HepG2 (cell line): ENCODE measurements at regions not wholly inside any gene's neighbourhood (a gene's known extent, or its start where the extent isn't known, plus 50 kb on each side); places are given as distances from the start of the nearest gene placed in this dataset.

ENCODE experiments used
- ATAC-seq: fragments of 200-7000 bp; cut with Tn5 transposase; 3 replicates; pipeline ENCODE4 v1.9.1; 2020; ENCODE audit warnings: mild to moderate bottlenecking, moderate library complexity
- BruUV-seq: library from RNA; stranded (reverse); fragments of 400-500 nt; replicated peaks from 2 replicates; lab custom pipeline; 2021; lab: Mats Ljungman, UMichigan
- CTCF ChIA-PET: fragments of 300-600 bp; formaldehyde crosslinking; extraction: SDS; loops from one replicate; lab custom pipeline; 2021; ENCODE audit warnings: low total read pairs, inconsistent platforms, low intra/inter-chr PET ratio; lab: Yijun Ruan, JAX
- POLR2A ChIA-PET: fragments of 350-600 bp; sonication (Branson Sonifier 250); formaldehyde crosslinking; loops from one replicate; lab custom pipeline; 2020; ENCODE audit warnings: antibody characterized with exemption, inconsistent platforms; lab: Yijun Ruan, JAX
- DNase-seq: peaks from one replicate; pipeline ENCODE4 v3.0.0-alpha.2; 2015; ENCODE audit warnings: low spot score
- FAIRE-seq: peaks from 3 replicates; lab custom pipeline; 2011; peaks lifted over from hg19 to GRCh38; lab: Jason Lieb, UNC
- H2AFZ ChIP-seq: one replicate; pipeline ENCODE4 v1.6.1; 2011; ENCODE audit warnings: low read length, inconsistent platforms
- H3K27ac ChIP-seq: fragments of 300-600 bp; 3 replicates; pipeline ENCODE4 v1.8.0; 2011; ENCODE audit warnings: mixed run types, mild to moderate bottlenecking, mixed read lengths, low read length, inconsistent platforms; ENCODE audit not compliant: insufficient read depth; ENCODE audit errors: extremely low read length
- H3K27me3 ChIP-seq, 2 experiments: fragments of 200-600 bp in 1 of 2; 2 replicates in 1 of 2; 3 replicates in 1 of 2; pipeline versions ENCODE4 v1.6.0 to v1.8.0; 2011; ENCODE audit warnings: low read length in 2 of 2, mild to moderate bottlenecking in 2 of 2, moderate library complexity in 2 of 2, inconsistent platforms in 1 of 2; ENCODE audit not compliant: insufficient read depth in 2 of 2, control insufficient read depth in 1 of 2
- H3K36me3 ChIP-seq, 2 experiments: fragments of 200-600 bp in 1 of 2; replicated peaks in 1 of 2; 2 replicates in 1 of 2; 3 replicates in 1 of 2; pipeline versions ENCODE4 v1.5.1 to v1.8.0; 2011; ENCODE audit warnings: low read length in 2 of 2, inconsistent platforms in 1 of 2; ENCODE audit not compliant: insufficient read depth in 2 of 2, control insufficient read depth in 1 of 2
- H3K4me1 ChIP-seq: 2 replicates; pipeline ENCODE4 v1.5.1; 2012; ENCODE audit warnings: low read length, inconsistent platforms; ENCODE audit not compliant: insufficient read depth
- H3K4me2 ChIP-seq: 2 replicates; pipeline ENCODE4 v1.6.0; 2011; ENCODE audit warnings: low read depth, low read length, inconsistent platforms
- H3K4me3 ChIP-seq, 3 experiments: fragments of 200-600 bp in 1 of 3; sonication (generic), shearing (Covaris generic) in 1 of 3; replicated peaks in 1 of 3; 2 replicates each; pipeline ENCODE4 v1.5.1; 2011 to 2016; ENCODE audit warnings: low read length in 3 of 3, inconsistent platforms in 2 of 3, low read depth in 2 of 3, mild to moderate bottlenecking in 2 of 3, control low read depth in 1 of 3, mixed read lengths in 1 of 3; ENCODE audit not compliant: insufficient read depth in 1 of 3
- H3K79me2 ChIP-seq: one replicate; pipeline ENCODE4 v1.6.1; 2011; ENCODE audit warnings: low read length, inconsistent platforms; ENCODE audit not compliant: insufficient read depth
- H3K9ac ChIP-seq: 2 replicates; pipeline ENCODE4 v1.6.0; 2011; ENCODE audit warnings: mild to moderate bottlenecking, low read depth, low read length, inconsistent platforms; ENCODE audit not compliant: insufficient read depth
- H3K9me3 ChIP-seq: 2 replicates; pipeline ENCODE4 v1.5.1; 2012; ENCODE audit warnings: mild to moderate bottlenecking, low read length
- H4K20me1 ChIP-seq: 2 replicates; pipeline ENCODE4 v1.6.0; 2011; ENCODE audit warnings: inconsistent platforms, mild to moderate bottlenecking, low read length, moderate library complexity; ENCODE audit not compliant: insufficient read depth
- CAMTA2 ChIP-seq: sonication (generic); formaldehyde crosslinking; IDR thresholded peaks from 2 replicates; pipeline ENCODE4 v1.4.0; 2020; ENCODE audit warnings: mild to moderate bottlenecking, missing genetic modification reagents, borderline replicate concordance
- HMG20A ChIP-seq: IDR thresholded peaks from 2 replicates; pipeline ENCODE4 v1.6.1; 2016; ENCODE audit warnings: borderline replicate concordance
- HOXA5 ChIP-seq: sonication (generic); formaldehyde crosslinking; IDR thresholded peaks from 2 replicates; pipeline ENCODE4 v1.4.0; 2020; ENCODE audit warnings: missing genetic modification reagents
- MEIS2 ChIP-seq: sonication (generic); formaldehyde crosslinking; IDR thresholded peaks from 2 replicates; pipeline ENCODE4 v1.9.0; 2021; ENCODE audit warnings: mild to moderate bottlenecking, missing genetic modification reagents
- PAWR ChIP-seq: sonication (generic); formaldehyde crosslinking; IDR thresholded peaks from 2 replicates; pipeline ENCODE4 v1.4.0; 2020; ENCODE audit warnings: missing genetic modification reagents, mild to moderate bottlenecking, borderline replicate concordance
- POLR2A ChIP-seq, 2 experiments: IDR thresholded peaks; 2 replicates each; pipeline ENCODE4 v1.6.1; 2011; ENCODE audit warnings: low read depth in 2 of 2, low read length in 2 of 2, mild to moderate bottlenecking in 1 of 2, moderate library complexity in 1 of 2; ENCODE audit not compliant: insufficient read depth in 1 of 2
- ZEB1 ChIP-seq: IDR thresholded peaks from 2 replicates; pipeline ENCODE4 v1.6.1; 2012; ENCODE audit warnings: mild to moderate bottlenecking, low read depth, inconsistent platforms; ENCODE audit not compliant: insufficient replicate concordance
- ZNF589 ChIP-seq: sonication (generic); formaldehyde crosslinking; conservative IDR thresholded peaks from 2 replicates; pipeline ENCODE4 v1.8.0; 2022; ENCODE audit warnings: mild to moderate bottlenecking, moderate library complexity, missing genetic modification reagents
- ZSCAN30 ChIP-seq: sonication (generic); formaldehyde crosslinking; IDR thresholded peaks from 2 replicates; pipeline ENCODE4 v1.5.0; 2020; ENCODE audit warnings: mild to moderate bottlenecking, missing genetic modification reagents
- WGBS: methylation state at CpG from one replicate; pipeline ENCODE4 v1.1.6; 2017; ENCODE audit warnings: low lambda C conversion rate; 5-methylcytosine and 5-hydroxymethylcytosine counted together
- in situ Hi-C: cut with HindIII; loops from 2 replicates; pipeline ENCODE4 v1.10.0; 2017; ENCODE audit warnings: low pct_unique_long_range_greater_than_20kb; ENCODE audit not compliant: extremely low pct_ligation_motif_present
- intact Hi-C: fragments of 100-400 bp; cut with micrococcal nuclease; formaldehyde crosslinking; loops from one replicate; pipeline ENCODE4 v1.10.0; 2022; ENCODE audit not compliant: unreplicated experiment
- TF ChIP-seq, protein P1 (sequence below): sonication (generic); formaldehyde crosslinking; IDR thresholded peaks from 2 replicates; pipeline ENCODE4 v1.5.0; 2020; ENCODE audit warnings: missing genetic modification reagents

GRCh38 chr7:57820477-57820876 is 370.5 kb downstream of the ZNF716 start:
- Histone ChIP-seq H4K20me1 (no peaks in the 10 kb centered on the region), H3K9me3 (peaks cover 75% of the 10 kb centered on the region), H3K79me2 (no peaks in the 10 kb centered on the region), H3K27ac (no peak overlapping the region), H3K4me1 (no peaks in the 10 kb centered on the region), H3K4me3 (no peak overlapping the region), H3K36me3 (no peaks in the 10 kb centered on the region)
- no peak for ATAC-seq
- no peak for TF ChIP-seq POLR2A (IDR thresholded peaks at IDR 0.05; ENCODE audit: insufficient read depth in 1 of 2, low read depth in 2 of 2, low read length in 2 of 2)
- TF ChIP-seq HMG20A (CRISPR knock-in tag): no peak
- TF ChIP-seq CAMTA2 (CRISPR knock-in tag): no peak
- TF ChIP-seq HOXA5 (CRISPR knock-in tag): no peak
- TF ChIP-seq ZNF589 (CRISPR knock-in tag): no peak
- TF ChIP-seq, protein P1, sequence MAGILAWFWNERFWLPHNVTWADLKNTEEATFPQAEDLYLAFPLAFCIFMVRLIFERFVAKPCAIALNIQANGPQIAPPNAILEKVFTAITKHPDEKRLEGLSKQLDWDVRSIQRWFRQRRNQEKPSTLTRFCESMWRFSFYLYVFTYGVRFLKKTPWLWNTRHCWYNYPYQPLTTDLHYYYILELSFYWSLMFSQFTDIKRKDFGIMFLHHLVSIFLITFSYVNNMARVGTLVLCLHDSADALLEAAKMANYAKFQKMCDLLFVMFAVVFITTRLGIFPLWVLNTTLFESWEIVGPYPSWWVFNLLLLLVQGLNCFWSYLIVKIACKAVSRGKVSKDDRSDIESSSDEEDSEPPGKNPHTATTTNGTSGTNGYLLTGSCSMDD (CRISPR knock-in tag): no peak
- TF ChIP-seq PAWR (CRISPR knock-in tag): no peak
- no peak for TF ChIP-seq ZSCAN30 (CRISPR knock-in tag)
- no peak for TF ChIP-seq ZEB1
- no peak for TF ChIP-seq MEIS2 (CRISPR knock-in tag)
- TF ChIP-seq, all 625 proteins: peak for 0
- FAIRE-seq: no peak
- CTCF ChIA-PET: no interaction called here
- H3K4me2 ChIP-seq: no peak overlapping the region
- POLR2A ChIA-PET: no interaction called here
- WGBS: 45% methylated on average over 15 of the region's 16 CpGs
- BruUV-seq: no TSS peak
- H3K27me3 ChIP-seq: no peaks in the 10 kb centered on the region
- DNase-seq: no peak
- in situ Hi-C loops: no loop called here
- no peak overlapping the region for H3K9ac ChIP-seq
- intact Hi-C loops: no loop called here
- H2AFZ ChIP-seq: no peak overlapping the region
